ENCODE measurements at regions not wholly inside any gene's neighbourhood (a gene's known extent, or its start where the extent isn't known, plus 50 kb on each side); places are given as distances from the start of the nearest gene placed in this dataset.

DNA sequence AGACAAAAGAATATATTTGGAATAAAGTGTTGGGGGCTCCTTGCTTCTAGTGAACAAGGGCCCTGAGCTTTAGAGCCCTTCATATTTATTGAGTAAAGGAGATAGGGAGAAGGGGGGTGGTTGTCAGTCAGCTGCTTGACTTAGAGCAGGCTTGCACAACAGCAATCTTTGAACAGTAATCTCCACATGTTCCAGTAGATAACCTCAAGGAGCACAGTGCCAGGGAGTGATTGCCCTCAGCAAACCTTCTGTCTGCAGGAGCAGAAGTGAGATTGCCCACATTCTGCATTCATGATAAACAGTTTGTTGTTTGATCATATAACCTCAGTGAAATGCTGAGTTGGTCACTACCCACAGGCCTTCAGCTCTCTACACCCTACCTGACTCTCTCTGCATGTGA is 205.8 kb upstream of the CXCL13 start:
- no peak for DNase-seq (ENCODE audit: low read depth)
- H3K4me3 ChIP-seq (ENCODE audit: low read depth, low read length) = no peak overlapping the region
- TF ChIP-seq, protein P1, sequence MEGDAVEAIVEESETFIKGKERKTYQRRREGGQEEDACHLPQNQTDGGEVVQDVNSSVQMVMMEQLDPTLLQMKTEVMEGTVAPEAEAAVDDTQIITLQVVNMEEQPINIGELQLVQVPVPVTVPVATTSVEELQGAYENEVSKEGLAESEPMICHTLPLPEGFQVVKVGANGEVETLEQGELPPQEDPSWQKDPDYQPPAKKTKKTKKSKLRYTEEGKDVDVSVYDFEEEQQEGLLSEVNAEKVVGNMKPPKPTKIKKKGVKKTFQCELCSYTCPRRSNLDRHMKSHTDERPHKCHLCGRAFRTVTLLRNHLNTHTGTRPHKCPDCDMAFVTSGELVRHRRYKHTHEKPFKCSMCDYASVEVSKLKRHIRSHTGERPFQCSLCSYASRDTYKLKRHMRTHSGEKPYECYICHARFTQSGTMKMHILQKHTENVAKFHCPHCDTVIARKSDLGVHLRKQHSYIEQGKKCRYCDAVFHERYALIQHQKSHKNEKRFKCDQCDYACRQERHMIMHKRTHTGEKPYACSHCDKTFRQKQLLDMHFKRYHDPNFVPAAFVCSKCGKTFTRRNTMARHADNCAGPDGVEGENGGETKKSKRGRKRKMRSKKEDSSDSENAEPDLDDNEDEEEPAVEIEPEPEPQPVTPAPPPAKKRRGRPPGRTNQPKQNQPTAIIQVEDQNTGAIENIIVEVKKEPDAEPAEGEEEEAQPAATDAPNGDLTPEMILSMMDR (conservative IDR thresholded peaks at IDR 0.05; ENCODE audit: low read depth, low read length) = no peak

DNA sequence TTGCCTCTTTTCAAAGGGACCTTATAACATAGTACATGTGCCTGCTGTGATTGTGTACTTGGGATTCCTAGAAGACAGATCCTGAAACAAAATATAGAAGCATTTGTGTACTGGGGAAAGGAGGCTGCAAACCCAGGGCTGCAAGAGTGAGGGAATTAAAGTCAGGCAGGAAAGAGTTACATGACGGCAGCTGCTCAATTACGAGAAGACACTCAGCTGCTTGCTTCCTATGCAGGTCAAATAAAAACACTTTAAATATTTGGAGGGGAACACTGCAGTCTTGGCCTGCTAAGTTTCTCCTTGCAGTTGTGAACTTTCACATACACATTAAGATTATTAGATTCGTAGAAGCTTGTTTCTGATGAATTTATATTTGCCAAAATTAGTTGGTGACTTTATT is 191.9 kb upstream of the CXCL13 start:
- no peak overlapping the region for H3K4me3 ChIP-seq (ENCODE audit: low read depth, low read length)
- TF ChIP-seq, protein P1 (conservative IDR thresholded peaks at IDR 0.05; ENCODE audit: low read depth, low read length) = no peak
- no peak for DNase-seq (ENCODE audit: low read depth)

DNA sequence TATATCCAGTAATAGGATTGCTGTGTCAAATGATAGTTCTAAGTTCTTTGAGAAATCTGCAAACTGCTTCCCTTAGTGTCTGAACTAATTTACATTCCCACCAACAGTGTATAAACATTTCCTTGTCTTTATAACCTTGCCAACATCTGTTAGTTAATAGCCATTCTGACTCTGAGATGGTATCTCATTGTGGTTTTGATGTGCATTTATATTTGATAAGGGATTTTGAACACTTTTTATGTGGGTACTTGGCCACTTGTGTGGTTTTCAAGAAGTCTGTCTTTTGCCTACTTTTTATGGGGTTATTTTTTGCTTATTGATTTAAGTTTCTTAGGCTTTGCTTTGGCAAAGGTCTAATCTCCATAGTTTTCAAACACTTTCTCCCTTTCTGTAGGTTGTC is 189.9 kb upstream of the CXCL13 start:
- TF ChIP-seq, protein P1 (conservative IDR thresholded peaks at IDR 0.05; ENCODE audit: low read depth, low read length) = no peak
- no peak overlapping the region for H3K4me3 ChIP-seq (ENCODE audit: low read depth, low read length)

DNA sequence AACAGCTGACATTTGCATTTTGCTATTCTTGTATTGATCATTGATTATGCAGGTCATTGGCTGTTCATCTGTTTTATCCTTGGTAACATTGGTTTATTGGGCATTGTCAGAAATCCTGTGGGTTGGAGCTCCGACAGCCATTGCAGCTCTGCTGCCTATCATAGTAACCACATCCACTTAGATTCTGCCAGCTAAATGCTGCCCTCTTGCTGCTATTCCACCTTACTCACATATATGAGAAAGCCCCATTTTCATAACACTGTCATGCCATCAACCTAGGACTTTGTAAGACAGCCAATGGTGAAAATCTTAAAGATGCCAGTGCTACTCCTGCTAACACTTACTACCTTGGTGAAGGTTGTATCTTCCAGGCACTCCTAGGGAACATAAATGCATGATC is 187.3 kb upstream of the CXCL13 start:
- no peak overlapping the region for H3K4me3 ChIP-seq (ENCODE audit: low read depth, low read length)
- TF ChIP-seq, protein P1 (conservative IDR thresholded peaks at IDR 0.05; ENCODE audit: low read depth, low read length) = peak; percentile 29
- DNase-seq (ENCODE audit: low read depth) = peak; percentile 19

More for the DNA sequence above, 189.9 kb upstream of the CXCL13 start:
- DNase-seq (ENCODE audit: low read depth) = no peak

DNA sequence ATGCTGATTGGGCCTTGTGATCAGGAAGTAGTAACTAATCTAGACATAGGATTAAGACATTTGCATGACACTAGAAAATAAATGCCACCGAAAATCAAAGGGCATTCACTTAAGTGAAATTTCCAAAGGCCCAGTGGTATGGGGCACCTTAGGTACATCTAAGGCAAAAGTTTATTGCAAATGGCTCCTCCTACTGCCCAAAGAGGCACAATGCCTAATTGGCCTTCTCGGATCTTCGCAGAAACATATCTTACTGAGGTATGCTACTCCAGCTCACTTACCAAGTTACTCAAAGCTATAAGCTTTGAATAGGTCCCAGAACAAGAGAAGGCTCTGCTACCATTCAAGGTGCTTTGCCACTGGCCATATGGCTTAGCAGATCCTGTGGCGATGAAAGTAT is 174.8 kb upstream of the CXCL13 start:
- no peak overlapping the region for H3K4me3 ChIP-seq (ENCODE audit: low read depth, low read length)
- TF ChIP-seq, protein P1 (conservative IDR thresholded peaks at IDR 0.05; ENCODE audit: low read depth, low read length) = no peak
- no peak for DNase-seq (ENCODE audit: low read depth)

DNA sequence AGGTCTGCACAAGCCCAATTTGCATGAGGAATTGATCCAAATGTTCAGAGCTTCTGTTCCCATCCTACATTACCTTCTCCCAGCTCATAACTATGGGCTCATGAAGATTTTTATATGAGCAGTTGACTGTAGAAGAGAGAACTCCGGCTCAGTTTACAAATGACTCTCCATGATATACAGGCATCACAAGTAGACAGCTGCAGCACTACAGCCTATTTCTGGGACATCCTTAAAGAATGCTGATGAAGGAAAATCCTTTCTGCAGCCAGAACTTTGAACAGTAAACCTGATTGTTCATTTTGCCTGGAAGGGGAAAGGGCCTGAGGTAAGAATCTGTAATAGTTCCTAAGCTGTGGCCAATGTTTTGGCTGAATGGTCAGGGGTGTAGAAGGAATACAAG is 174.1 kb upstream of the CXCL13 start:
- TF ChIP-seq, protein P1 (conservative IDR thresholded peaks at IDR 0.05; ENCODE audit: low read depth, low read length) = no peak
- DNase-seq (ENCODE audit: low read depth) = no peak
- H3K4me3 ChIP-seq (ENCODE audit: low read depth, low read length) = no peak overlapping the region

DNA sequence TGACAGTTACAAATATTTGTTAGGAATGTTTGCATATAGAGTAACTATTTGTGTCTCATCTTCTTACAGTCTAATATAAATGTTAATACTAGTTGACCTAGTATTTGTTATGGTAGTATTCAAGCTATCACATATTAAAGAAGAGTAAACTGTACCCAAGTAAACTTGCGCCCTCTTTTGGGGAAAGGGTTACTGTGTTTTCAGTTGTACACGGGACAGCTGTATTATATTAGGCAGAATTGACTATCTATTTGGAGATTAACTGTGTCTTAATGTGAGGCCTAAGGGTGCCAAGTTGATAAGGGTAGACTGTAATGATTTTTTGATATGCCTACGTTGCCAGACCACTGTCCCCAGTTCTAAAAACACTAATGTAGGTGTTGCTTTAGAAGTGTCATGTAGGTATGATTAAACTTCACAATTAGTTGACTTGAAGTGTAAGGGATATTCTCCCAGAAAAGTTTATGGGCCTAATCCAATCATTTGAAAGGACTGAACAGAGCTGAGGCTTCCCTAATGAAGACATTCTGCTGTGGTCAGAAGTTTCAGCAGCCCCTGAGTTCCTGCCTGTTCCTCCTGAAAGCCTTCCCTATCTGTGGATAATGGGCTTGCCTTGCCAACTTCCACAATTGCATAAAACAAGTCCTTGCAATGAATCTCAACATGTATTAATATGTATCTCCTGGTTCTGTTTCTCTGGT is 172.8 kb upstream of the CXCL13 start:
- H3K4me3 ChIP-seq (ENCODE audit: low read depth, low read length) = no peak overlapping the region
- TF ChIP-seq, protein P1 (conservative IDR thresholded peaks at IDR 0.05; ENCODE audit: low read depth, low read length) = no peak
- no peak for DNase-seq (ENCODE audit: low read depth)
